ENCODE measurements at regions not wholly inside any gene's neighbourhood (a gene's known extent, or its start where the extent isn't known, plus 50 kb on each side); places are given as distances from the start of the nearest gene placed in this dataset.

DNA sequence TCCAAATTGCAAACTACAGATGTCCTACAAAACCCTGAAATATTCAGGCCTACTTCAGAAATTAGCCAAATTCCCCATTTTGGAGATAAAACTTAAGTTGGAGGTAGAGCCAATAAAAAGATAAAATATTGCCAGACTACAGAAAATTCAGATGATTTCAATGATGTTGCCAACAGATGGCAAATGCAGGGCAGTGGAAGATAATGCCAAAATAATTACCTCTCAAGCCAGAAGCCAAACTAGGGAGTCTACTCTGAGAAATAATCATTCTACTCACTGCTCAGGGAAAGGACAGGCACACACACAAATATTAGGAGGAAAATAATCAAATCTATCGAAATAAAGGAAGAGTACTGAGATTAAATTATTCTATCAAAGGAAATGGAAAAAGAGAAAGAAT lies 347.5 kb upstream of the CCNG1 start:
- TF ChIP-seq, protein P1, sequence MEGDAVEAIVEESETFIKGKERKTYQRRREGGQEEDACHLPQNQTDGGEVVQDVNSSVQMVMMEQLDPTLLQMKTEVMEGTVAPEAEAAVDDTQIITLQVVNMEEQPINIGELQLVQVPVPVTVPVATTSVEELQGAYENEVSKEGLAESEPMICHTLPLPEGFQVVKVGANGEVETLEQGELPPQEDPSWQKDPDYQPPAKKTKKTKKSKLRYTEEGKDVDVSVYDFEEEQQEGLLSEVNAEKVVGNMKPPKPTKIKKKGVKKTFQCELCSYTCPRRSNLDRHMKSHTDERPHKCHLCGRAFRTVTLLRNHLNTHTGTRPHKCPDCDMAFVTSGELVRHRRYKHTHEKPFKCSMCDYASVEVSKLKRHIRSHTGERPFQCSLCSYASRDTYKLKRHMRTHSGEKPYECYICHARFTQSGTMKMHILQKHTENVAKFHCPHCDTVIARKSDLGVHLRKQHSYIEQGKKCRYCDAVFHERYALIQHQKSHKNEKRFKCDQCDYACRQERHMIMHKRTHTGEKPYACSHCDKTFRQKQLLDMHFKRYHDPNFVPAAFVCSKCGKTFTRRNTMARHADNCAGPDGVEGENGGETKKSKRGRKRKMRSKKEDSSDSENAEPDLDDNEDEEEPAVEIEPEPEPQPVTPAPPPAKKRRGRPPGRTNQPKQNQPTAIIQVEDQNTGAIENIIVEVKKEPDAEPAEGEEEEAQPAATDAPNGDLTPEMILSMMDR (IDR thresholded peaks at IDR 0.05), result no peak
- TF ChIP-seq POLR2AphosphoS5 (IDR thresholded peaks at IDR 0.05) (no peak), POLR2A (IDR thresholded peaks at IDR 0.05) (no peak)
